ENCODE measurements at regions not wholly inside any gene's neighbourhood (a gene's known extent, or its start where the extent isn't known, plus 50 kb on each side); places are given as distances from the start of the nearest gene placed in this dataset.

GRCh38 chr2:220531216-220531615 is 903.8 kb downstream of the SLC4A3 start:
- TF ChIP-seq CTCF (conservative IDR thresholded peaks at IDR 0.05) = no peak
- H3K27ac ChIP-seq = no peak overlapping the region

- no peak overlapping the region for H3K27ac ChIP-seq
- peak; percentile 55; the same call in 1 of the 2 replicates for TF ChIP-seq CTCF (conservative IDR thresholded peaks at IDR 0.05)
Measured at GRCh38 chr2:220533485-220533884, 906.1 kb downstream of the SLC4A3 start.

GRCh38 chr2:220539481-220539880 is 912.1 kb downstream of the SLC4A3 start:
- TF ChIP-seq CTCF (conservative IDR thresholded peaks at IDR 0.05) = no peak
- H3K27ac ChIP-seq = no peak overlapping the region

GRCh38 chr2:220544049-220544448 is 916.6 kb downstream of the SLC4A3 start:
- no peak overlapping the region for H3K27ac ChIP-seq
- no peak for TF ChIP-seq CTCF (conservative IDR thresholded peaks at IDR 0.05)

- H3K27ac ChIP-seq = no peak overlapping the region
- TF ChIP-seq CTCF (conservative IDR thresholded peaks at IDR 0.05) = no peak
Measured at GRCh38 chr2:220550995-220551700, 923.7 kb downstream of the SLC4A3 start.

GRCh38 chr2:220552790-220553535 is 925.5 kb downstream of the SLC4A3 start:
- no peak for TF ChIP-seq CTCF (conservative IDR thresholded peaks at IDR 0.05)
- no peak overlapping the region for H3K27ac ChIP-seq

- no peak for TF ChIP-seq CTCF (conservative IDR thresholded peaks at IDR 0.05)
- H3K27ac ChIP-seq = no peak overlapping the region
Measured at GRCh38 chr2:220555961-220556630, 928.7 kb downstream of the SLC4A3 start.

Data from VCaP (cell line).